ENCODE measurements at regions not wholly inside any gene's neighbourhood (a gene's known extent, or its start where the extent isn't known, plus 50 kb on each side); places are given as distances from the start of the nearest gene placed in this dataset.
"Not testable (repeated sequence)": the region's sequence is repeated elsewhere in the genome, so short reads cannot be mapped to it uniquely, and the experiment has no call there.

DNA sequence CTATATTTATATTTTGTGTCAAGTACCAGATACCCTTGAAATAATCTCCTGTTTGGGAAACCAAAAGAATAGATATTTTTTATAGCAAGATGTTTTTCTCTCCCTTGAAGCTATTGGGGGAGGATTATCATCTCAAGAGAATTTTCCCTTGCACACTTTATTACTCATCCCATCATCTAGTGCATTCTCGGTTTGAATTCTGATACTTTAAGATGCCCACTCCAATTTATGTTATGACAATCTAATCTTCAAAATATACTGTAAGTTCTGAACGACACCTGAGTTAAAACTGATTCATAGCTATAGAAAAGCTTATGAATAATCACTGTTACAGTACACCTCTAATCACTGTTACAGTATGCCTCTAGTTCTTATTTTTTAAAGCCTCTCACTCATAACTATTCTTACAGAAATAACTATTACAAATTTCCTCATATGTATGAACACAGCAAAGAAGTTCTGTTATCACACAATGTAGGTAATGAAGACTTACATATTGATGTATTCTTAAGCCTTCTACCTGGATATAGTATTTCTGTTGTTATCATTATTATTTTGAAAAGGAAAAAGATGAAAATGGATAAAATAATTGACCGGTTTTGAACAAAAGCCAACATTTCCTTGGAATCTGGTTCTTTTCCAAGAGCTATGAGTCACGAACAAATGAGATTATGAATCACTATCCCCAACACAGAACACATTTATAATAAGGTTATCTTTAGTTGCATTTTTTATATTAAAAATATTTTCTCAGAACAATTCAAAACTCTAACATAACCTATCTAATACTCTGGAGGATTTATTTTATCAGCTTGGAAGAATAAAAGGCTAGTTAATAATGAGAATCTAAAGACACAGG, 72.3 kb upstream of the FAM13C start:
- H3K4me3 Mint-ChIP-seq, result no peak overlapping the region
- DNase-seq (no peak), ATAC-seq (ENCODE audit: low read depth in 2 of 2) (no peak)
- H3K36me3 ChIP-seq (ENCODE audit: control insufficient read depth, insufficient read depth, low read length), result no peaks in the 10 kb centered on the region
- H3K27ac ChIP-seq (ENCODE audit: insufficient read depth, low read length, poor library complexity, severe bottlenecking), result no peak overlapping the region
- no peak overlapping the region for H3K4me3 ChIP-seq (ENCODE audit: low read depth, low read length)
- no peak overlapping the region for H3K27ac Mint-ChIP-seq
- H3K4me1 ChIP-seq (ENCODE audit: control insufficient read depth, insufficient read depth, low read length, poor library complexity, severe bottlenecking), result no peaks in the 10 kb centered on the region
- peaks cover 0 to 6% (median 0%) of the 10 kb centered on the region in 7 donors for H3K9me3 Mint-ChIP-seq
- H3K27me3 ChIP-seq (ENCODE audit: control insufficient read depth, insufficient read depth, low read length), result no peaks in the 10 kb centered on the region
- H3K27me3 Mint-ChIP-seq, result no peaks in the 10 kb centered on the region
- H3K9me3 ChIP-seq (ENCODE audit: control insufficient read depth in 2 of 2, low read length in 2 of 2), result no peaks in the 10 kb centered on the region
- H3K4me1 Mint-ChIP-seq, result no peaks in the 10 kb centered on the region
- no peaks in the 10 kb centered on the region for H3K36me3 Mint-ChIP-seq

DNA sequence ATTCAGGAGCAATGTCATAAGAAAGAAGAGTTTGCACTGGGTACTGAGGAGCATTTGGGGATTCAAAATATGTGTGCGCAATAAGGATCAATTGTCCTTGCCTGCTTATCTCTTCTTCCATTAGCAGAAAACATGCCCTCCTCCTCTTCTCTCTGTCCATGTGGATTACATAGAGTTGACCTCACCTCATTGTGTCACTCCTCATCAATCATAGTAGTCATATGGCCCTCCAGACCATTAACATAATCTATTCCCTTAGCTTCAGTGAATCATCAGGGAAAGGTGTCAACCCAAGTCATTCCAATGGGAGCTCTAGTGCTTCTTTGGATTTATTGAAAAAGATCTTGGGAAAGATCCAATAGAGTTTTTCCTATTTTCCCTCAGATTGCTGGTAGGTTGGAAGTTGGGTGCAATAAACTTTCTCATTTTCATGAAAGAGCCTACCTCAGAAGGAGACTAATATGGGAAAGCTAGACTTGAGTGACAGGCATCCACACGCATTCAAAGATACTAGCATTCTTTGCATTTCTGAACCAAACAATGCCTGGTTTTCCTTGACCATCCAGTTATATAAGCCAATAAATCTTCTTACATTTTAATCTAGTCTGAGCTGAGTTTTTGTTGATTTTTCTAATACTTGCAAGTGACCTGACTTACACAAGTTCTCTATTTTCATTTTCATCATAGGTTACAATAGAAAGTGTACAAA, 71.5 kb upstream of the FAM13C start:
- H3K9me3 ChIP-seq (ENCODE audit: control insufficient read depth in 2 of 2, low read length in 2 of 2), result no peaks in the 10 kb centered on the region
- Mint-ChIP-seq H3K27ac (no peak overlapping the region), H3K36me3 (no peaks in the 10 kb centered on the region), H3K9me3 (peaks cover 0 to 6% (median 1%) of the 10 kb centered on the region in 7 donors), H3K4me1 (no peaks in the 10 kb centered on the region), H3K27me3 (no peaks in the 10 kb centered on the region), H3K4me3 (no peak overlapping the region)
- H3K4me1 ChIP-seq (ENCODE audit: control insufficient read depth, insufficient read depth, low read length, poor library complexity, severe bottlenecking), result no peaks in the 10 kb centered on the region
- H3K27me3 ChIP-seq (ENCODE audit: control insufficient read depth, insufficient read depth, low read length), result no peaks in the 10 kb centered on the region
- H3K4me3 ChIP-seq (ENCODE audit: low read depth, low read length), result no peak overlapping the region
- DNase-seq, result no peak
- no peak overlapping the region for H3K27ac ChIP-seq (ENCODE audit: insufficient read depth, low read length, poor library complexity, severe bottlenecking)
- ATAC-seq (ENCODE audit: low read depth in 2 of 2), result no peak
- H3K36me3 ChIP-seq (ENCODE audit: control insufficient read depth, insufficient read depth, low read length), result no peaks in the 10 kb centered on the region

- DNase-seq (no peak), ATAC-seq (ENCODE audit: low read depth in 2 of 2) (no peak)
- no peaks in the 10 kb centered on the region for H3K36me3 Mint-ChIP-seq
- no peaks in the 10 kb centered on the region for H3K4me1 Mint-ChIP-seq
- Histone ChIP-seq H3K27me3 (ENCODE audit: control insufficient read depth, insufficient read depth, low read length) (no peaks in the 10 kb centered on the region), H3K9me3 (ENCODE audit: control insufficient read depth in 2 of 2, low read length in 2 of 2) (no peaks in the 10 kb centered on the region), H3K36me3 (ENCODE audit: control insufficient read depth, insufficient read depth, low read length) (no peaks in the 10 kb centered on the region), H3K4me1 (ENCODE audit: control insufficient read depth, insufficient read depth, low read length, poor library complexity, severe bottlenecking) (no peaks in the 10 kb centered on the region), H3K4me3 (ENCODE audit: low read depth, low read length) (no peak overlapping the region), H3K27ac (ENCODE audit: insufficient read depth, low read length, poor library complexity, severe bottlenecking) (no peak overlapping the region)
- H3K4me3 Mint-ChIP-seq, result no peak overlapping the region
- H3K27ac Mint-ChIP-seq, result no peak overlapping the region
- H3K27me3 Mint-ChIP-seq, result no peaks in the 10 kb centered on the region
- H3K9me3 Mint-ChIP-seq, result peaks cover 0 to 11% (median 4%) of the 10 kb centered on the region in 7 donors
These were observed 70.0 kb upstream of the FAM13C start for GRCh38 chr10:59432207-59432900.

GRCh38 chr10:59413795-59414194, 51.4 kb upstream of the FAM13C start:
- Mint-ChIP-seq H3K27ac (peak overlapping the region in 1 of 3 donors; percentile 6), H3K9me3 (peaks cover 0 to 17% (median 7%) of the 10 kb centered on the region in 7 donors)
- not testable (repeated sequence) for DNase-seq; H3K4me3 Mint-ChIP-seq; H3K9me3 ChIP-seq (ENCODE audit: control insufficient read depth in 2 of 2, low read length in 2 of 2); H3K4me1 Mint-ChIP-seq; H3K4me3 ChIP-seq (ENCODE audit: low read depth, low read length); H3K27ac ChIP-seq (ENCODE audit: insufficient read depth, low read length, poor library complexity, severe bottlenecking); H3K27me3 ChIP-seq (ENCODE audit: control insufficient read depth, insufficient read depth, low read length); H3K4me1 ChIP-seq (ENCODE audit: control insufficient read depth, insufficient read depth, low read length, poor library complexity, severe bottlenecking); H3K36me3 Mint-ChIP-seq; H3K36me3 ChIP-seq (ENCODE audit: control insufficient read depth, insufficient read depth, low read length); ATAC-seq (ENCODE audit: low read depth in 2 of 2); H3K27me3 Mint-ChIP-seq
